HG02678 (cell line): ENCODE measurements at regions not wholly inside any gene's neighbourhood (a gene's known extent, or its start where the extent isn't known, plus 50 kb on each side); places are given as distances from the start of the nearest gene placed in this dataset.
"Not testable (repeated sequence)": the region's sequence is repeated elsewhere in the genome, so short reads cannot be mapped to it uniquely, and the experiment has no call there.

Experiments used
- ATAC-seq: cut with Tn5 transposase; IDR thresholded peaks from one replicate; pipeline ENCODE4 v1.9.1; 2021; ENCODE audit warnings: mild to moderate bottlenecking, moderate library complexity; ENCODE audit not compliant: unreplicated experiment

DNA sequence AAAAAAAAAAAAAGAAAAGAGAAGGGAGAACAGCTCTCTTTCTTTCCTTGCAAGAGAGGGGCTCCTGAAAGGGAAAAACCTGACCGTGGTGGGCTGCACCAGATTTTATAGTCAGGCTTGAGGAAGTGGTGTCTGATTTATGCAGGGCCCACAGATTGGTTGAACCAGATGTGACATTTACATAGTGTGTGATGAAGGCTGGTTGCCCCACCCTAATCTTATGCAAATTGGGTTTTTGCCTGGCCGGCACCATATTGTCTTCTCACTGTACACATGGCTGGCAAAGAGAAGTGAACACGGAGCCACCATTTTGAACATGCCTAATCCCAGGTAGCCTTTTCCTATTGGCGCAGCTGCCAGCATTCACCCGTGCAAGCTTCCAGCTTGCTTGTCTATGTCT lies 154.4 kb downstream of the OXSM start:
- no peak for ATAC-seq

DNA sequence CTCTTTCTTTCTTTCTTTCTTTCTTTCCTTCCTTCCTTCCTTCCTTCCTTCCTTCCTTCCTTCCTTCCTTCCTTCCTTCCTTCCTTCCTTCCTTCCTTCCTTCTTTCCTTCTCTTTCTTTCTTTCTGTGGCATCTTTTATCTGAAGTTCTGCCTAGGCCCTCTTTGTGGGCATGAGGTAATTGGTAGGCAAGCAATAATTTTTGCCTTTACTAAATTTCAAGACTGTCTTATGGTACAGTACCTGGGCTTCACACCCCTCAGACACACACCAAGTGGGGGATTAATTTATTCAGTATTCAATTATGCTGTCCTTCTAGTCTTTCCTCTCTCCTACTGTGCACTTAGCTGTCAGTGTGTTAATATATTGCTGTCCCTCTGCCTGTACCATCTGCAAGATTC lies 155.5 kb downstream of the OXSM start:
- no peak for ATAC-seq

DNA sequence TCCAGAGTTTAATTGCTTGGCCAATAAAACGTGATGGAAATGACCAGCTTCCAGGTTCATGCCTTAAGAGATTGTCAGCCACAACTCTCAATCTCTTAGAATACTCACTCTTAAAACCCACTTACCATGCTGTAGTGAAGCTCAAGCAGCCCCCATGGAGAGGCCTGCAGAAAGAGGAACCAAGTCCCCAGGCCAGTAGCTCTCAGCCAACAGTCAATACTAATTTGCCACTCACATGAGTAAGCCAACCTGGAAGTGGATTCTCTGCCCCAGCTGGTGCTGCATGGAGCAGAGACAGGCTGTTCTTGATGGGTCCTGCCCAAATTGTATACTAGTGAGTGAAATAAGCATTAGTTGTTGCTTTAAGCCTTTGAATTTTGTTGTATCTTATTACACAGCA lies 155.9 kb downstream of the OXSM start:
- ATAC-seq, result no peak

DNA sequence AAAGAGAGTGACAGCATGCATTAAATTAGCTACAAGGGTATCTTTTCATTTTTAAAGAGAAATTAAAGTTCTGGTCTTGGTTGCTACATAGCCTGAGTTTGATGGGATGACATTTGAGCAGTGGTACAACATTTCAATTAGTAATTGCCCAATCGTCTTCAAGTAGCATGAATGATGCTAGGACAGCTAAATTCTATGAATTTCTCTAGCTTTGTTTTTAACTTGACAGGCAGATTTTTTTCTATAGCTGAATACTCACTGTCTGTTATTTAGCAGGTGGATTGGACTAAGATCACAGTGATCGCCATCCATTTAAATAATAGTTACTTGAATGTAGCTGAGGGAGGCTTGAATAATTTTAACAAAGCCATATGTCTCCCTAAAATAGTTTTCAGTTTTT lies 162.2 kb downstream of the OXSM start:
- ATAC-seq, result no peak

DNA sequence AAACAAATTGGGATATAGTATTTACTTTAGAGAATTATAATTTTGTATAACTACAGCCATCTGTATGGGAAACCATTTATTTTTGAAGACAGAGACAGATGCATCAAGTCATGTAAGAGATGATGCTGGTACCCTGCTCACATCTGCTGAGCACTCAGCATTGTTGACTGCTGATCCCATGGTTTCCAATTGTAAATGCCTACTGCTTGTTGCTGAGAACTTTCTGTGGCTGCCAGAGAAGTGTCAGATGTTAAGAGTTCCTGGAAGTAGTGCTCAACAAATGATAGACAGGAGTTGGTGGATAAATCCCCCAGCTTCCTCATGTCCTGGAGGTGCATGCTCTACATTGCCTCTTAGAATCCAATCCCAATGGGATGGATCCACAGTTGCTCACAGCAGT lies 167.1 kb downstream of the OXSM start:
- no peak for ATAC-seq

DNA sequence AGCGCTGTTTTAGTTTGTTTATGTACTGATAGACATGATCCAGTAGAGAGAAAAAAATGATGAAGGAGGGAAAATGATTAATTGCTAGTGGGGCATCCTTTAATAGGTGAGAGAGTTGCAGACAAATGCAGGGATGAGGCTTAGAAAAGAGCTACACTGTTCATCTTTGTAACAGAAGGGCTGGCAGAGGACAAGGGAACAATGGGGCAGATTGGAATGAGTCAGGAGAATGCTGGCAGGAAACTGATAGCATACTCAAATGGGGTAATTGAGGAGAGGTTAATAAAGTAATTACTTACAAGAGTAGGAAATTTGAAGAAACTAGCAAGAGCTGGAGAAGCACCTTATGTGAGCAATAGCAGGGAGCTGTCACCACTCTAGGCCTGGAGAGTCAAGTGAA lies 170.9 kb downstream of the OXSM start:
- ATAC-seq, result no peak

DNA sequence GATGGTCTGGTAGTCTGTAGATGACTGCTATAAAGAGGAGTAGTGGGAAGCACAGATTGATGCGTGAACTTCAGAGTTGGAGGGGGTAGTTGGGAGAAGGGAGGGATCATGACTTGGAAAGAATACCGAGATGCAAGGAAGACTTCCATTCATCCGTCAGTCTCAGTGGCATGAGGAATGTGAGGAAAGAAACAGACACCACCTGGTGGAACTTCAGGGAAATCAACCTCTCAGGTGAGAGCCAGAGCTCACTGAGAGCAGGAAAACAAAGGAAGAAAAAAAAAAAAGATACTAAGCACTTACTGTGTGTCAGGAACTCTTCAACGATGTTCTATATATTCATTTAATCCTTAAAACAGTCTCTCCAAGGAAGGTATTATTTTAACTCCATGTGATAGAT lies 172.4 kb downstream of the OXSM start:
- no peak for ATAC-seq

DNA sequence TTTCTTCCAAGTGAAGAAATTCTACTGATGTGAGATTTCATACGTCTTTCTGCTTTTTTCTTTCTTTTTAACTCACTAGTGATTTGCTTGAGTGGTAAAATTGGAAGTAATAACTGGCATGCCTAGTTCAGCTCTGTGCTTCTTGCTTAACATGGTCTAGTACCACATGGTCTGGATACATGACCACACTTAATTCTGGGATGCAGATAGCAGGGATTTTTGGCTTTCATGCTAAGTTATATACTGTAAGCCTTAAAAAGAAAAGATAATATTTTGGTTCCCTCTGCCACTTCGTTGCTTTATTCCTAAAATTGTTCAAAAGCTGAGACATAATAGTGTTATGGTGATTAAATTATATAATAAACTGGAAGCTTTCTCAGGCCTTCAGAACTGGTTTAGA lies 174.3 kb downstream of the OXSM start:
- ATAC-seq, result no peak

DNA sequence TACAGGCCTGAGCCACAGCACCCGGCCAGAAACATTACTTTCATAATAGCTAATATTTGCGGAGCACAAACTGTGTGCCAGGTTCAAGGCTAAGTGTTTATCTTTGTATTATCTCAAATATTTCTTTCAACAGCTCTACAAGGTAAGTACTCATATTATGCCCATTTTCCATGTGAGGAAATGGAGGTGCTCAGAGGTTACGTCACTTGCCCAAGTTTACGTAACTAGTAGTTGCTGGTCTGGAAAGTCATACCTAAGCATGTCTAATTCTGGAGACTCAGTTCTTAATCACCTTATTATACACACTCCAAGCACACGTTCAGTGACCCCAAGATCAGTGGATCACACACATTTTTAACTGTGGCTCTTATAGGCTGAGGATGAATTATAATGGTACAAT lies 177.5 kb downstream of the OXSM start:
- ATAC-seq, result no peak

DNA sequence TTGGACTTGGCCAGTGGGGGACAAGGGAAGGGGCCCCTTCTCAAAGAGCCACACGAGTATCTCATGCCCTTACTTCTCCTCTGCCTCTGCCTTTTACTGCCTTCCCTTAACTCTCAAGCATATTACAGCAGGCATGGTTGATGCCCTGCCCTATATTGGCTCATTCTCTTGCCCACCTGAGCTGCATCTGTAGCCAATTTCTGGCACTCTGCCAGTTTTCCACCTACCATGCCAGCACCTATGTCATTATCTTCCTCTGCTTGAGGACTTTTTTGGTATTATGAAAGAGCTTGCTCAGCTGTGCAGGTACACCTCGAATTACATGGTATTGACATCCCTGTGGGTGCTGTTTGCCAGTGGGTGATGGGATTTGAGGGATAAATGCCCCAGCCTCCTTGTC lies 181.8 kb downstream of the OXSM start:
- ATAC-seq, result no peak

DNA sequence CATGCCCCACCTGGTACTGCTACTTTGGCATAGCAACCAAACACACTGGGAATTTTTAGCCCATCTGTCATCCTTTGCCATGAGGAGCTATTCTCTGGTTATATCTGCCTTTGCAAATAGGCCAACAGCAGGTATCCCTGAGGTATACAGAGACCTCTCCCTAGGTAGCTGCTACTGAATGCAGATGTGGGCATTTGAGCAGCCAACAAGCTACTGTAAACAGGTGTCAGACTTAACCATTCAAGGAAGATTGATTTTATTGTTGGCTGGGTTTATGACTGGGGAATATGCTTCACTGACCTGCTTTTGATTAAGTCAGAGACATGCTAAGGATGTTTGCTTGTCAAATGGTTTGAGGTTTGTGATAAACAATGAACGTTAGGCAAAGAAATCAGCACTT lies 183.2 kb downstream of the OXSM start:
- no peak for ATAC-seq

DNA sequence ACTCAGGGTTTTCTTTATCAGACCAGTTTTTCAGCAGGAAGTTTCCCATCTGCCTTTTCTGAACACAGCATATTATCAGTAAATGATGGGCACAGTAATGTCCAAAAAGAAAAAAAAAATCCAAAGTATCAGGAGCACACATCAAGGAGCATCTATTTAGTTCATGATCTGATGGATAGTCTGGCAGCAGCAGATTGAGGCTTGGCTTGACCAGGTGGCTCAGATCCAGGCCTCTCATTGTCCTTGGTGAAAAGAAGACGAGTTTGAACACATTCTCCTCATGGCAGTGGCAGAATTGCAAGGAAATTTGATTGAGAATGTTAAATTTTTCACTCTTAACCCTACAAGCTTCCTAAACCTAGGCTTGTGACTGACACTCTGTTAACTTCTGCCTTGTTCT lies 192.9 kb downstream of the OXSM start:
- ATAC-seq, result no peak

DNA sequence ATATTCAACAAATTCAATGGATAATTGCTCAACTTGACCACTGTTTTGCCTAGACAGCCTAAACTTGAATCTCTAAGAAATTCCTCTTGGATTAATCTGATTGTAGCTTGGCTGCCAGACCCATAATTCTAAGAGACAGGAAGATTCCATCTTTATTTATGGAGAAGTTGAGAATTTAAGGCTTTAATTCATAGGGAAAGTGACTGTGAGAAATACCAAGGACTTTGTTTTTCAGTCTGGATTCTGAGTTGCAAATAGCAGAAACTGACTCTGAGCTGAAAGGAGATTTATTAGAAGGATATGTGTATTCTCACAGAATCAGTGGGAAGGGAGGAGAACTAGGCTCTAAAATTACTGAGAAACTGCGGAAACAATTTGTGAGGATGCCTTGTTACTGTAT lies 195.7 kb downstream of the OXSM start:
- no peak for ATAC-seq

DNA sequence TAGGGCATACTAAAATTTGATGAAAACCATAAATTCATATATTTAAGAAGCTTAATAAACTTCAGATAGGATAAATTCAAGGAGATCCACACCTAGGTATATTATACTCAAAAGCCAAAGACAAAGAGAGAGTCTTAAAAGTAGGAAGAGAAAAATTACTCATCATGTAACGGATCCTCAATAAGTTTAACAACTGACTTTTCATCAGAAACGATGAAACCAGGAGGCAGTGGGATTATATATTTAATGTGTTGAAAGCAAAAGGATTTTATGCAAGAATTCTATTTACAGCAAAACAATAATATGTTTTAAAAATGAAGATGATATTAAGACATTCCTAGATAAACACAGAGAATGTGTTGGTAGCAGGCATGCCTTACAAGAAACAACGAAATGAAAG lies 202.7 kb downstream of the OXSM start:
- ATAC-seq, result no peak

DNA sequence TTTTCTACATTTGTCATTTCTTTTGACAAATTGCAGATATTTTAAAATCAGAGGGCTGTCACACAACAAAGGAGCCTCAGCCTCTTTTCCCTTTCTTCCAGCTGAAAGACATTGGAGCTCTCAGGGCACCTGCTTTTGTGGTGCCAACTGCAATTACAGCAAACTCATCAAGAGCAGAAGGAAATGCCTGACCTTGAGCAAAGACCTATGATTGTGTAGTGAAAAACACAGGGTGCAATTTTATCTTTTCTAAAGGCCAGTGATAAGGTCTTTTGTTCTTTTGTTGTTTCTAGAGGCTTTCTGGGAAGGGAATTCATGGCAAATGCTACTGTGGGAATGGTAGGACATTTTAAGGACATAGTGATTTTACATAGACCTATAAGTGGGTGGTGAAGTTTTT lies 214.3 kb downstream of the OXSM start:
- ATAC-seq, result no peak

DNA sequence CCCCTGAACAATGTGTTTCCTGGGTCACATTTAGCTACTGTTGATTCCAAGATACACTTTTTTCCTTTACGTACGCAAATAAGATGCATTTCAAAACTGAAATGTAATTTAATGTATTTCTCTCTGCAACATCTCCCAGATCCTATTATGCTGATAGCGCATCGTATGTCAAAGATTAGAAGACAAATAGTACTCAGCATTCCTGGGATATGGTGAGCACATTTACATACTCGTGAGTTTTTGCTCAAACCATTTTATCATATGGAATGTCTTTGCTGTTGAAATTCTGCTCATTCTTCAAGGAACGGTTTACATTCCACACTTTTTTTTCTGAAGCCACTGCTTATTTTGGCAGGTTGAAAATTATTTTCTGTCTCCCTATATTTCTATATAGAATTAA lies 221.4 kb downstream of the OXSM start:
- ATAC-seq, result no peak

DNA sequence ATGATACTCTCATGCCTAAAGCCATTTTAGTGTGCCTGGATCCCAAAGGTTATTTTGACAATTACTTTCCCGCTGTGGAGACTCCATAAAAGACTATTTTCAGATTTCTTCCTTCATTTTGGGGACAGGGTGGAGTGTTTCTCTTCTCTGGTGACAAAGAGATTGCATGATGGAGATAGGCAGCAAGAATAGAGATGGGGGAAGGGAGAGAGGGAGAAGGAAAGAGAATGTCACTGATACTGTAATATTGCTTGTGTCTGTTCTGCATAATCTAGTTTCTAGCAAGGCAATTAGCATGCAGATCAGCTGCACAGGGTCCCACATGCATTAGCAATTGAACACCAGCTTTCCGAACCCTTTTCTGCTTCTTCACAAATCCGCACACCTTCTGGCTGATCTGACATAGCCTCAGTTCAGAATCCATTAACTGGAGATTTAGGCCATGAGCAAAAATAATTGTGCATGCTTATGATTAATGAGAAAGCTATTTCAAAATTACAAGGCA lies 222.4 kb downstream of the OXSM start:
- ATAC-seq, result no peak

DNA sequence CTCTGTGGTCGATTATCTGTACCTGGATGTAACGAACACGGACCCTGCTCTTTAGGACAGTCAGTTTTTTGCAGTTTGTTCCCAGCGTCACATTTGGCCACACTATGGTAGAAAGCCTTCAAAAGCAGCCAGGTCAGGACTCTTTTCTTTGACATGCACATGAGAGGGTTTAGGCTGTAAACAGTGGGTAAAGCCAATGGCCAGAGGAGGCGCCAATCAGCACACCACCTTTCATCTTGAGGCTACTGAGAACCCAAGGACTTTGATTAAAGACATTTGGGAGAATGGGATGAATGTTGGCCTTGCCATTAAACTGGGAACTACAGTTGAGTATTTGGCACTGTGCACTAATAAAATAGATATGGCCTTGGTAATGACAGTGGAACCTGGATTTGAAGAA lies 225.9 kb downstream of the OXSM start:
- ATAC-seq, result no peak

DNA sequence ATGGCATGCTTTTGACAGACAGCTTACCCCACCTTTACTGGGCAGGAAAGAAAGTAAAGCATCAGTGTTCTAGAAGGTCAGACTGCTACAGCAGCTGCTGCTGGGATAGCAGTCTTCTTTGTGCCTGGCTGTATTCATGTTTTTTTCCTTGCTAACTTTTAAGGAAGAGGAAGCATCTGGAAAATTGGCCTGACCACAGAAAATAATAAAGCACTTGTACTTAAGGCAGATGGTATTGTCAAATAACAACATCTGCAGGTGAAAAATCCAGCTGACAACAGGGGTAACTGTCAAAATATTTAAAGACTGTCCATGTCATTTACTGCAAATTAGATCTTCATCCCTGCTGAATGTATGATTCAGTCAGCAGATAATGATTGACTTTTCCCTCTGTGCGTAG lies 229.0 kb downstream of the OXSM start:
- ATAC-seq, result no peak

DNA sequence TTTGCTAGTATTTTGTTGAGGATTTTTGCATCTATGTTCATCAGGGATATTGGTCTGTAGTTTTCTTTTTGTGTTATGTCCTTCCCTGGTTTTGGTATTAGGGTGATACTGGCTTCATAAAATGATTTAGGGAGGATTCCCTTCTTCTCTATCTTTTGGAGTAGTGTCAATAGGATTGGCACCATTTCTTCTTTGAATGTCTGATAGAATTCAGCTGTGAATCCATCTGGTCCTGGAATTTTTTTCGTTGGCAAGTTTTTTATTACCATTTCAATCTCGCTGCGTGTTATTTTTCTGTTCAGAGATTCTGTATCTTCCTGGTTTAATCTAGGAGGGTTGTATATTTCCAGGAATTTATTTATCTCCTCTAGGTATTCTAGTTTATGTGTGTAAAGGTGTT lies 234.3 kb downstream of the OXSM start:
- ATAC-seq, result not testable (repeated sequence)

DNA sequence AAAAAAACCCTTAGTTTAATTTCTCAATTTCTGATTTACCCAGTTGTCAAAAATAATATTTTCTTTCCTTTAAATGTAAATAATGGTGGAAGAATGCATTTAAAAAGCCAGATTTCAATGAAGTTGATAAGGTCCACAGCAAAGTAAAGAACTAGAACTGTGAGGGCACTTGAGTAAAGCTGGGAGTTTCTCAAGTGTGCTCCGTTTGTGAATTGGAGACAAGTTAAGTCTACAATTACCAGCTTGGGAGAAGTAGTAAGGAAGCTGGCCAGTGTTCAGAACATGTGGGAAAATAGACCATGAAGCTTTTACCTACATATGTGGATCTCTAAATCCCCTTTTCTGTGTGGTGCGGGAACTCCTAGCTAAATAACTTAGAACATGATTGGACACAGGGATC lies 239.4 kb downstream of the OXSM start:
- ATAC-seq, result no peak

DNA sequence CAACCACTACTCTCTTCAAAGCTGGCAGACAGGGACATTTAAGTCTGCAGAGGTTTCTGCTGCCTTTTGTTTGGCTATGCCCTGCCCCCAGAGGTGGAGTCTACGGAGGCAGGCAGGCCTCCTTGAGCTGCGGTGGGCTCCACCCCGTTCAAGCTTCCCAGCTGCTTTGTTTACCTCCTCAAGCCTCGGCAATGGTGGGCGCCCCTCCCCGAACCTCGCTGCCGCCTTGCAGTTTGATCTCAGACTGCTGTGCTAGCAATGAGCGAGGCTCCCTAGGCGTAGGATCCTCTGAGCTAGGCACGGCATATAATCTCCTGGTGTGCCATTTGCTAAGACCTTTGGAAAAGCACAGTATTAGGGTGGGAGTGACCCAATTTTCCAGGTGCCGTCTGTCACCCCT lies 252.2 kb downstream of the OXSM start:
- not testable (repeated sequence) for ATAC-seq

DNA sequence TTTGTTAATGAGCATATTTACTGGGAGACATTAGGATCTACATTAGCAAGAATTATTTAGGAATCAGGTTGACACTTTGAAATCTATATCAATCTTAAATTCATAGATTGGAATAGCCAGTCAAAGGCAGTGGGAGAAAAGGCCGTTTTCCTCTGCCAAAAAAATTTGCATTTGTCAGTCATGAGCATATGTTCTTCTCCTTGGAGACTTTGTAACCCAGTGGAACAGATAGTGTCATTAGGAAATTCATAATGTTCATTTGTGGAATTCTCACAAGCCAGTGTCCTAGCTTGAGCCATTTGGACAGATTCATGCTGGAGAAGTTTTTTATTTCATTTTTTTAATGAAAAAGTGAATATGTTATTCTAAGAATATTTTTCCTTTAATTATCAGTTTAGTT lies 260.1 kb downstream of the OXSM start:
- ATAC-seq, result no peak

DNA sequence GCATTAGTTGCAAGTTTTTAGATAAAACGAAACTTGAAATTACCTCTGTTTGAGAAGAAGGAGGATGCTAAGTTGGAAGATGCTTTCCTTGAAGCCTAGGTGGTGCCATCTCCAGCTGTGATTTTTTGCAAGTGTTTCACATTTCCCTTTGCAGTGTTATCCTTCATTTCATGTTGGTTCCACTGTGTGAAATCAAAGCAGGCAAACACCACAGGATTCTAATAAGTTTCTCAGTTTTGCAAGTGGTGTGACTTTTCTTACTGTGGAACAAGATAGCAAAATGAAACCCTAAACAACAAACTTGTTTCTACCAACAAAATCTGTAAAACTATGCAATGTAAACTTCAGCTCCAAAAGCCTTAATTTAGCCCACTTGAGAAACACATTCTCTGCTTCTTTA lies 260.9 kb downstream of the OXSM start:
- no peak for ATAC-seq
